ENCODE measurements at regions not wholly inside any gene's neighbourhood (a gene's known extent, or its start where the extent isn't known, plus 50 kb on each side); places are given as distances from the start of the nearest gene placed in this dataset.

- no peak for TF ChIP-seq ATF3 (IDR thresholded peaks at IDR 0.05; ENCODE audit: insufficient read depth, low read depth, low read length)
These were observed 60.3 kb downstream of the EOMES start (continued) for GRCh38 chr3:27661797-27662196.

All from H1 (cell line).